NCI-H510A (cell line): ENCODE measurements at regions not wholly inside any gene's neighbourhood (a gene's known extent, or its start where the extent isn't known, plus 50 kb on each side); places are given as distances from the start of the nearest gene placed in this dataset.

Experiments
- DNase-seq: peaks from one replicate; lab custom pipeline; 2025; lab: John Stamatoyannopoulos, UW

DNA sequence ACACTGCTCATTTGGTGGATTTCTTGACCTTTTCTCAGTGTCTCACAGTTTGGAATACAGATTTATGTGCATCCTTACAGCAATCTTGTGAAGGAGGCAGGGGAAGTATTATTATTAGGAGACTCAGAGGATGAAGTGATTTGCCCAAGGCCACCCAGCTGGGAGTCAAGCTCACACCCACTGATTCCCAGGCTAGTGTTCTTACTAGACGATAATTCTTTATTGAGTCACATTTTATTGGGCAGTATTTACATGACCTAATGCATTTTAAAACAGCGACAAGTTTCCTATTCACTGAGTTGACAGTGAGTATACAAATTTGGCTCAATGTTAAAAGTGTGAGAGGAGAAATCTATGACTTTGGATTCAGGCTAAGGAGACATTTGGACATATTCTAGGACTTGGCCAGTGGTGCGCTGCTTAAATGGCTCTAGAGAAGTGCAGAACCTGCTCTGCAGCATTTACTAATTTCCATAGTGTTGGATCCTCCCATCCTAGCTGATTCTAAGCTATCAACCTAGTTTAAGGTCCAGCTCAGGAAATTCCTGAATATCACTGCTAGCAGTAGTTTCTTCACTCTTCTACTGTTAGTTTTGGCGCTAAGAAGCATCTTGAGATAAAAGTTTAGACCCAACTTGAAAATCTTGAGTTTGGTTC is 199.3 kb downstream of the MTX2 start:
- DNase-seq: no peak

GRCh38 chr2:176470713-176471112 is 201.5 kb downstream of the MTX2 start:
- no peak for DNase-seq

DNA sequence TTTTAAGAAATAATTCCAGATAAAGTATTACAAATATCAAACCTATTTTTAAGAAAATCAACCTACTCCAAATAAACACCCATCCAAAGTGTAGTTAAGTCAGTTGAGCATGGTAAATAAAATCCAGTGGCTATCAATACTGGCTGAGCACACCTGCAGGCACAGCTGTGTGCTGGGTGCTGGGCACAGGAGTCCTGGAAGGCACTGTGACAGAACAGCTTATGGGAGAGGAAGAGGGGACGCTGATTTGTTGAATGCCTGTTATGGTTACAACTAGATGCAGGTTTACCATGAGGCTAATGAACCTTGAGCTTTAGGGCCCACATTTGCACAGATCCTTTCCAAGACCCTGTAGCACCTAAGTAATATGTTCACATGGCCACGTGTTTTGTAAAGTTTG is 202.7 kb downstream of the MTX2 start:
- DNase-seq: no peak

DNA sequence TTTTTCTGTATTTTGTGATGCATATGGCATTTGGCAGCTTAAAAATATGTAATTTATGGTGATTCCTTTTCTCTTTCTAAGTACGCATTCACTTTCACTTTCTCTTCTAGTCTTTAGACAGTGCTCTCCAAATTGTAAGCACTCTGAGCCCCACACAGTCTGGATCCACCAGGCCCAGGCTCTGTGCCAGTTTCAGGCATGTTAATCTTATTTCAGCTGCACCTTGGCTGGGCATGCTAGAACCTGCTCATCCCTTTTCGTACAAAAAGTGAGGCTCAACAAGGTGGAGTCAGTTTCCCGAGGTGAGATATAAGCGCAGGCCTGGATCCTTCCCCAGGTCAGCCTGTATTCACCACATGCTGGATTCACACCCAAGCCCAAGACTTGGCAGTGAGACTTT is 203.9 kb downstream of the MTX2 start:
- no peak for DNase-seq

GRCh38 chr2:176473851-176474250 is 204.6 kb downstream of the MTX2 start:
- DNase-seq: no peak

GRCh38 chr2:176477336-176477735 is 208.1 kb downstream of the MTX2 start:
- no peak for DNase-seq

- no peak for DNase-seq
These were observed 210.7 kb downstream of the MTX2 start for GRCh38 chr2:176479961-176480360.

DNA sequence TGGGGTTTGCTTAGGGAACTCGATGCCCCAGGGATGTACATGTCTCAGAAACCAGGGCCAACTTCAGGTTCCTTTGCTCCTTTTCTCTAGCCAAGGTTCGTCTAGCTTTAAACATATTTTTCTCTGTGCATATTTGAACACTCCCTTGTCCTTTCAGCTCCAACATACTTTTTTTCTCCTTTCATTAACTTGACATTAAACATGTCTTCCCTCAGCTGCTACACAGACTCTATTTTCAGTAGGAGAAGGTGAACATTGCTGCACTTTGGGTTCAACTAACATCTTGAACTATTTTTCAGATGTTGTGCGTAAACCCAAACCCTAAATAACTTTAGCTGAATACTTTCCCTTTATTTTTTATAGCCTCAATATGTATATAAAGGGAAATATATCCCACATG is 212.9 kb downstream of the MTX2 start:
- DNase-seq: no peak

DNA sequence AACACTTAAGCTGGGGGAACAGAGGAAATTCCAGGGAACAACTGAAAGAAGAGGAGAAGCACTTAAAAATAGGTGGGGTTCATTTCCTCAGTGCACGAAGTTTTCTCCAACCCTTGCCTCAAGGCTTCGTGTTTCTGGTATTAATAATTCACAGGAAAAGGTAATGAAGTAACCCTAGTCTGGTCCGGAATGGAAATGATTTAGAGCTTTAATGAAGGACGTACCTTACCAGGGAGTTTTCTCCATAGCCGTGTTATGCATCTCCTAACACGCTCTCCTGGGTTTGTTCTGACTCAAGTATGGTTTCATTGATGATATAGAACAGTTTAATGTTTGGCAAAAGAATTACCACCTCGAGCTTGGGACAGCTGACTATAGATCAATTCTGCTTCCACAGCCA is 214.2 kb downstream of the MTX2 start:
- no peak for DNase-seq

GRCh38 chr2:176483901-176484568 is 214.8 kb downstream of the MTX2 start:
- DNase-seq: no peak

- no peak for DNase-seq
These were observed 215.6 kb downstream of the MTX2 start for GRCh38 chr2:176484838-176485237.

GRCh38 chr2:176488431-176488830 is 219.2 kb downstream of the MTX2 start:
- no peak for DNase-seq

- DNase-seq: no peak
These were observed 221.0 kb downstream of the MTX2 start for GRCh38 chr2:176490061-176490861.

DNA sequence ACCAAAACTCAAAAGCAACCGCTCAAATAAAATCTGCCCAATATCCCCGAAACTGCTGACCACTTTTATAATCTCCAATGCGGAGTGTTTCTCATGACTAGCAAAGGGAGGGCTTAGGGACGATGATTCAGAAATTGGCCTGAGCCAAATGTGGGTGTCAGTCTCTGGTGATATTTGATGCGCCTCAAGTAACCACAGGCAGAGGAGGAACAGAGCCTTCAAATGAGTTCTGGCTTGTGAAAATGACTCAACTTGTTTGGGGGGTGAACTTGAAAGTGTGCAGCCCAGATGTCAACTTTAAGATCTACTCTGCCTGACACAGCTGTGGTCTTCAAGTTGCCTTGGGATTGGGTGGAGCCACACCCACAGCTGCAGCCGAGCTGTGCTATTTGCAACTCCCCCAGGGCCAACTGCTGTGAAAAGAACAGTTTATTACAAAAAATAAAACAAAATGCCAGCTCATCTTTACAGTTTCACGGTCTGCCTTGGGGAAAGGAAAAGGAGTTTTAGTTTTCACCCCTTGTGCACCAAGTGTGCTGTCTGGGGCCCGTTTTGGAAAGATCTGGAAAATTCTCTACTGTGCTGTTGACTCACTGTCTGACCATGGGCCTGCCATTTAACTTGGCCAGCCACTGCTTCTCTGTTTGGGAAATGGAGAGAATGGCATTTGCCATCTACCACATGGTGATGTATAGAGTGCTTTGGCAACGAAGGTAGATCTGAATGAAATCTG is 222.1 kb downstream of the MTX2 start:
- no peak for DNase-seq

- DNase-seq: no peak
These were observed 223.3 kb downstream of the MTX2 start for GRCh38 chr2:176492583-176492982.

DNA sequence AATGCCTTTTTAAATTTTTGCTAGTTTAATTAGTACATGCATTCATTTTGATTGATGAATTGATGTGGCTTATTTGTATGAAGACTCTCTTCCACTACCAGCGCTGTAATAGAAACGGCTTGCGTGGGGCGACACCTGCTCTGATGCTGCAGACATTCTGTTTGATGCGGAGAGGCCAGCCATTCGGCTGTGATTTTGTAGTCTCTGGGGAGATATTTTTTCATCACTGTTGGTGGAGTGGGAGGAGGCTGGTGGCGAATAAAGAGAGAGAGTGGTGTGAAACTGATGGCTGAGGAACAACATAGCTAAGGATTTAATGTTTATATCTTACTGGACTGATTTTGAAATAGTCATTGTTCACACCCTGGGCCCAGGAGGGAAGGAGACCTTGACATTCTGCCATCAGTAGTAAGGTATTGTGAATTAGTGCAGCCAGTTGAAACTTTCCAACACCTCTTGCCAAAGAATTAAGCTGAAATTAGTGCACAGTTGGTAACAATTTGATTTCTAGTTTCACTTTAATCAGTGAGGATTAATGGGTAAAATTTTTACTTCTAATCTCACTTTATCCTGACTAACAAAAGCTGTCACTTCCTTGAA is 224.1 kb downstream of the MTX2 start:
- DNase-seq: no peak

GRCh38 chr2:176493909-176494308 is 224.7 kb downstream of the MTX2 start:
- no peak for DNase-seq

DNA sequence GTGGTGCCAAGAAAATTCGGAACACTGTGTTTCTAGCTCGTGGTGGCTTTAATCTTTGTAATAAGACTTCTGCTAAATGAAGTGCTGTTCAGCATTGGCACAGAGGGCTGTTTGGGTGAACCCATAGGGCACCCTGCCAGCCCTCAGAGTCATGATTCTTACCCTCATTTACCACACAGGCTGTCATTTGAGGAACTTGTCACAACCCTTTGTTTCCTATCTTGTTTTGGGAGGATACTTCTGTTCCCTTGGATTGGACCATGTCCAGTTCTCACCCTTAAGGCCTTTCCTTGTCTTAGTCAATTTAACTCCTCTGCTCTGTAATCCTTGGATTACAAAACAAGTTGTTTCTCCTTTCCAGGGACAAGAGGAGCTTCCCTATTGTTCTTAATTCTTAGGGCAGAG is 225.7 kb downstream of the MTX2 start:
- no peak for DNase-seq

DNA sequence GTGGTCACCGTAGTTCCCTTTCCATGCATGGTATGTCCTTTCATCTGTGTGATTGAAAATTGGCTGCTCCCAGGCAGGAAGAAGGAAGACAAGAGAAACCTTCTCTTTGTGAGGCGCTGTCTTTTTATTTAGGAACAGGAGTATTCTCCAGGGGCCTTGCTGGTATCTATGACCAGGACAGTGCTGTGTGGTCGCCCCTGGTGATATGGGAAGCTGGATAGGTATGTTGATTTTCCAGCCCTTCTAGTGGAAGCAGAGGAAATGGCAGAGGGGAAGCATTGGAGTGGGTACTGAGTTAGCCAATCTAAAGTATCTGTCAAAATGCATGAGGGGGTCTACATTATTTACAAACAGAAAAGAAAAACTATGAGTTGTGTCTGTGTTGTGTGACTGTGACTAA is 226.6 kb downstream of the MTX2 start:
- DNase-seq: no peak

DNA sequence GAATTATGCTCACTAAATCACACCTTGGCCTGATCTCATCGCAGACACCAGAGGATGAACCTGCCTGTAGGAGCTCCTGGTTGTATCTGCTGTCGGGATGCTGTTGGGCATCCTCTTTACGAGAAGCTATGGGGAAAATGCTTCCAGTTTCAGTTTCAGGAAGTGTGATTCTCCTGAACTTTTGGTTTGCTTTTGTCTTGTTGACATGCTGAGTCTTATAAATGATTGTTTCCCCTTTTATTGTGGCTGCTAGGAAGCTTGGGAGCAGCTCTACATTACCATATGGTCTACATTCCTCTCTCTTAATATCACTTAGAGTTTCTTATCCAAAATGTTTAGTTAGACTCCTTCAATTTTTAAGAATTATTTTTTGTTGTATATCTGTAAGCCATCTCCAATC is 227.5 kb downstream of the MTX2 start:
- DNase-seq: no peak

DNA sequence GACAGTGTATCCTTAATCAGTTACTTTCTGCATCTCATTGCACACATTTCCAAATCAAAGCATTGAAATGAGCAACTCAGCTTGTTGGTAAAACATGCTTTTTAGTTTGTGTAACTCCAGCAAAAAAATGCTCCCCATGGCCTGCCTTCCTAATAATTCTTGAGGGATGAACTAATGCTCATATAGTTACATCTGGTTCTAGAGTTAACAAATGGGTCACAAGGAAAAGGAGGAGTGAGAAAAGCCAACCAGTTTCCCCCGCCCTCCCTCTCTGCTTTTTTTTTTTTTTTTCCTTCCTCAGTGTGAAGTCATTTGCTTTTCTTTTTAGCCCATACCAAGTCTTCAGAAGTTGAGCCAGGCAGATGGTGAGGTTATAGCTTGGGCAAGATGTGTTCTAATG is 231.7 kb downstream of the MTX2 start:
- no peak for DNase-seq

DNA sequence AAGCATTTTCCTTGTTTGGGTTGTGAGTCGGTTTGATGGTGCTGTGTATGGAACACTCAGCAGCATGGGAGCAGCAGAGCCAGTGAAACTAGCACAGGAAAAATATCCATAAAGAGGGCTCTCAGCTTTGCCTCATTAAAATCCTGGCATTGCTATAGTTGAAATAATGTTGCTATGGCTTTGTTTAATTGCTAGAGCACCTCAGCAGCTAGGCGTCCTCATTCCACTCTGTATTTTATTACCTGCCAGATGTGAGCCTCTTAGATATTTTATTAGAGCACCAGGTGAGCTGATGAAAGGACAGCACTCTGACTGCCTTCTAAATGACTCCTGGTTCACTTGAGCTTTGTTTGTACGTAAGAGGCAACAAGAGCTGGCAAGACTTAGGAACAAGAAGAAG is 232.4 kb downstream of the MTX2 start:
- peak; percentile 83 for DNase-seq
